GM19455 (cell line): ENCODE measurements at regions not wholly inside any gene's neighbourhood (a gene's known extent, or its start where the extent isn't known, plus 50 kb on each side); places are given as distances from the start of the nearest gene placed in this dataset.

Experiments used
- ATAC-seq: cut with Tn5 transposase; IDR thresholded peaks from one replicate; pipeline ENCODE4 v1.9.1; 2021; ENCODE audit not compliant: unreplicated experiment

- no peak for ATAC-seq
These were observed 165.2 kb downstream of the ZPLD1 start for GRCh38 chr3:102599819-102600576.

DNA sequence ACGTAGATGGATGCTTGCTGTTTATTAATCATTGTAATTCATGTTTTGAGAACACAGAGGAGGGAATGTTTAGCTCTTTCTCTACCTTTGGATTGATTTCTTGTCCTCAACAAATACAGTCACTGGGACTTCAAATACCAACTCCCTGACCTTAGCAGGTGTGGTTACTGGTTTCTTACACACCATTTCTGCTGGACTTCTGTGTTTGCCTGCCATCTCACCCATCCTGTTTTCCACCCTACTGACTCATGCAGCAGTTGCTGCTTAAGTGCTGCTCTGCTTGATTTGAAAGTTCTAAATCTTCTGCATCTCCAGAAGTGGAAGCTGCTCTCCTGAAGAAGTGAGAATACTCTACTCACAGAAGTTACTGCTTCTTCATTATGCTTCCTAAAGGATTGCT is 170.3 kb downstream of the ZPLD1 start:
- ATAC-seq: no peak

- ATAC-seq: no peak
These were observed 174.1 kb downstream of the ZPLD1 start for GRCh38 chr3:102608875-102609274.

DNA sequence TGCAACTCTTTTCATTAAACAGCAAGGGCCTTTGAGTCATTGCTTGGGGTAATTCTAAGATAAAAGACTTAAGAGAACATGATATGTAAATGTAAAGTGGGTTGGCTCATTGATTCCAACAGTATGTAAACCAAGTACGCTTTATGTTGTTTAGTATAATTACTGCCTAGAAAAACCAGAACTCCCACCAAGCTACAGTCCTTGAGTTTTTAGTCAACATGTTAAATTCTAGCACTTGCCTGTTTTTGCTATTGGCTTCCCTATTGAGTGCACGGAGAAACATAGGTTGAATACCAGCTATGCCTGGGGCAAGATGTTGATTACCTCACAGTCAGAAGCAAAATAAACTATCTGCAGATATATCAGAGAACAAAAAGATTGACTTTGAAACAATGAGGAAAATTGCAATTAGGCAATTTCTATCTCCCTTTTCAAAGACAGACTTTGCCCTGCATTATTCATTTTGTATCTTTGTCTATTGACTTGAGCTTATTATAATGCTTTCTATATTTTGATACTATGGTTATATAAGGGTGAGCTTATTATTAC is 179.3 kb downstream of the ZPLD1 start:
- no peak for ATAC-seq

- ATAC-seq: no peak
These were observed 179.8 kb downstream of the ZPLD1 start for GRCh38 chr3:102614585-102614984.

DNA sequence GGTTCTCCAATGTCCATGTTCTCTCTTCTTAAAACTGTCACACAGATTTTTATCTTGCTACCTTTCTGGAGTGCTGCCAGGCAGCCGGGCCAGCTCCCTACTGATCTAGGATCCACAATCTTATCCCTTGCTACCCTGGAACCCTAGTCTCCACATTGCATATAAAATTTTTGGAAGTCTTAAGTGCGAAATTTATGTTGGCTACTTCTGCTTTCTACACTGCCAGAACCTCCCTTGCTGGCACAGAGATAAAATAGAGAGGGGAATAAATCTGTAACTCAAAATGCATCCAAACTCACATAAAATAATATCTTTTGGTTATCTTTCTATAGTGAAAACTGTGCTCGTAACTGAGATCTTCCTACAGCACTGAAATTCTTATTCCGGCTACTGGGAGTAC is 182.6 kb downstream of the ZPLD1 start:
- ATAC-seq: no peak

DNA sequence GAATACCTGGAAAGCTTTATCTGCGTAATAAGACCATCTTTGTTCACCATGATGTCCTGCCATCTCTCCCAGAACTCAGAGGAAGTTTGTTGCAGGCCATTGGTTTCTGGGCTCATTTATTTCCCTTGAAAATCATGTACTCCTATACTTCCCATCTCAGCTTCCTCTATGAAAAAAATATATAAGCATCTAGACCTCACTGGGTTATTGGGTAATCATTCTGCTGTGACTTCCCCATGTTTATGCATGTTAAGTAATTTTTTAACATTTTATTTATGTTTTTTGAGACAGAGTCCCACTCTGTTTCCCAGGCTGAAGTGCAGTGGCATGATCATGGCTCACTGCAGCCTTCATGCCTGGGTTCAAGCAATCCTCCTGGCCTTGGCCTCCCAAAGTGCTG is 184.5 kb downstream of the ZPLD1 start:
- no peak for ATAC-seq

- ATAC-seq: no peak
These were observed 195.1 kb downstream of the ZPLD1 start for GRCh38 chr3:102629943-102630342.

- no peak for ATAC-seq
These were observed 195.7 kb downstream of the ZPLD1 start for GRCh38 chr3:102630531-102630930.

DNA sequence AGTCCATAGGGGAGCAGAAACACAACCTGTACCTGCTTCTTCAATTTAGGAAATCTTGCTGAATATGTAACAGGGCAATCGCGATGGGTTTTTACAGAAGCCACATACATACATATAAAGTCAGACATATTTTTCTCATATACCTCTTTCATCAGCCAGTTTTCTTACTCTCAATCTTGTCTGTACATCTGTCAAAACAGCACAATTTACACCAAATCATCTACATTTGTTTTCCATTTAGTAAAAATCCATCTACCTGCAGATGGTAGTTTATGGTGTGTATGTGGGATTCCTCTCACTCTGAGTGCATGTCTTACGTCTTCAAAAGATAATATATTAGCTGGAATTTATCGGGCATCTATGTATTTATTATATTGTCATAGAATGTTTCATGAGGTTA is 208.7 kb downstream of the ZPLD1 start:
- ATAC-seq: no peak

- ATAC-seq: no peak
These were observed 211.7 kb downstream of the ZPLD1 start for GRCh38 chr3:102646557-102646956.

DNA sequence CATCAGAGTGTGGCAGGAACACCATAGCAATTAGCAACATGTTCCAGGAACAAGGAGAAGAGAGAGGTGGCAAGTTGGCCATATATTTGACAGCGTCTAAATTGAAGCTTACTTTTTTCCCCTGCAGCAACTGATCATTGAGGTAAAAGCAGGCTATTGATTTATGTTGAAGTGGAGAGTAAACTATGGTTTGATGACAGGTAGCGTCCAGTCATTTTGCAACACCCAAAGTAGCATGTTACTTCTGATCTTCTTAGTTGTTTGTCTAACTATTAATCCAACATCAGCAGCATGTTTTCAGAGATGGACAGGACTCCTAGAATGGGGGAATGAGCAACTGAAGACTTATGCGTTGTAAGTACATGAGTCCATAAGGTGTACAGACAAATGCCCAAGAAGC is 225.8 kb downstream of the ZPLD1 start:
- no peak for ATAC-seq

DNA sequence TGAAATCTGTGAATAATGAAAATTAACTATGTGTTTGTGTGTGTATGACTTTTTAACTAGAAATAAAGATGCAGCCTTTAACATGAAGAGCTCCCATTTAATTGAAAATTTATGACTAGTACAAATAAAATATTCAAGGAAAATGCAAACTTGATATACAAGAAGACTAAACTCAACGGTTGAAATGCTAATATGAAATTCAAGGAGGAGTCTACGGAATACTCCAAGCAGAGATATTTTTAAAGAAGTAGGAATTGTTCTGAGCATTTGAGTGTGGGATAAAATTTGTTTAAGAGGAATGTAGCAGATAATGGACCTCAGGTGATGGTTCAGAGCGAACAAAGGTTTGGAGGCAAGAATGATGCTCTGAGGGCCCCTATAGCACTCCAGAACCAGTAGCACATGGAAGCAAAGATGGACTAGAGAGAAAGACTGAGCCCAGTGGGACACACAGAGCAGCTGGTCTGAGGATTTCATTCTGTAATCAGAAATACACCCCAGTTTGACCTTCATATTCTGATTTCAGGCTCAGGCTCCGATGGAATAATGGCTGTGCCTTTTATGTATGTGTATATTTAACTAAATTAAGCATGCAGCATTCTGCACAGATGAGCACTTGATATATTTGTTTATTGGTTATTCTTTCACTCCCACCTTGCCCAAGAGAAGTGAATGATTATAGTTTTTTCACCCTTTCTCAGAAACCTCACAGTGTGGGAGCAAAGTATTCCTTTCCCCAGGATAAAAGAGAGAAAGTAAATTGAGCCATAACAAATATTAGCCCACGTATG is 227.1 kb downstream of the ZPLD1 start:
- ATAC-seq: no peak

GRCh38 chr3:102662498-102662772 is 227.6 kb downstream of the ZPLD1 start:
- ATAC-seq: no peak

DNA sequence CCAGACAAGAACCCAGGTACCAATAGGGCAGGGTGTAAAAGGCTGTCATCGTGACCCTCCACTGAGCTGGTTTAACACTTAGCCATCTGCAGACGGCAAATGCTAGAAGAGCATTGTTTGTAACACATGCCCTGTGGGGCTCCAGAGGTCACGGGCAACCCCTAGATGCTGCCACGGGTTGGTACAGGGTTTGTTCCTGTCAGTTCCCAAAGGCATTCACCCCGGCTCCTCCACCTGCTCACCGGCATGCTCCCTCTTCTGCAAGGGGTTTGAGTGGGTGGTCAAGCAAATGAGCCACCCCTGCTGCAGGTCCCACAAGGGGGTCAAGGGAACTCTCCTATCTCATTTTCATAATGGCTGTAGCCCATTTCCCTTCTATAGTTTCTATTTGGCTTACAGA is 229.3 kb downstream of the ZPLD1 start:
- ATAC-seq: no peak

DNA sequence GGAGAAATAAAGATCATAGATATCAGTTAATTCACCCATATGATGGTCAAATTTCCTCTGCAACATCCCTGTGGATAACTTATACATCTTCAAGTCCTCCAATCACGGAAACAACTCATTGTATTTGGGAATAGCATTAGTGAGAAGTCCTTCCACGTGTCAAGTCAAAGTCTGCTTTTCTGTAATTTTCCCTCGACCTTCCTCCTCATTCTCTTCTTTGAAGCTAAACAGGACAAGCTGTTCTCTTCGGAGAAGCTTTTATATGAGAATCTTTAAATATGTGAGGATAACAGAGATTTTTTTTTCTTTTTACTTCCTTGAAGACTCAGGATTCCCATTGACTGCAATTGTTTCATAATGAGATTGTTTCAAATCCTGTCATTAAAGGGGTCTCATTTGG is 230.4 kb downstream of the ZPLD1 start:
- no peak for ATAC-seq

DNA sequence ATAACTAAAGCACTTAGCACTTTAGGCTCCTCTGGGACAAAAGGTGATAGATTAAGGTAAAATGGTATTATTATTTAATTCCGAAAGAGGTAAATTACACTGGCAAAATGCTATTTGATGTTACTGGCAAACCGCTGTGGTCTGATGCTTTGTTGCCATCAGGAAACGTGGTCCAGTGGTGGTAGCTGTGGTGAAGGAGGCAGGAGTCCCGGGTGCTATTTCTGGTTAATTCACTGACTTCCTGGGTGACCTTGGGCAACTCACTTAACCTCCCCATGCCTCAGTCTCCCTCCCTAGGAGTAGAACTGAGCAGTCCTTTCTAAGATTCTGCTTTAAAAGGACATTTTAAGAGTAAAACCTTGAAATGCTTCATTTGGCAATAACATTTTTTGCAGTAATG is 233.4 kb downstream of the ZPLD1 start:
- ATAC-seq: no peak

GRCh38 chr3:102670986-102671385 is 236.2 kb downstream of the ZPLD1 start:
- no peak for ATAC-seq

DNA sequence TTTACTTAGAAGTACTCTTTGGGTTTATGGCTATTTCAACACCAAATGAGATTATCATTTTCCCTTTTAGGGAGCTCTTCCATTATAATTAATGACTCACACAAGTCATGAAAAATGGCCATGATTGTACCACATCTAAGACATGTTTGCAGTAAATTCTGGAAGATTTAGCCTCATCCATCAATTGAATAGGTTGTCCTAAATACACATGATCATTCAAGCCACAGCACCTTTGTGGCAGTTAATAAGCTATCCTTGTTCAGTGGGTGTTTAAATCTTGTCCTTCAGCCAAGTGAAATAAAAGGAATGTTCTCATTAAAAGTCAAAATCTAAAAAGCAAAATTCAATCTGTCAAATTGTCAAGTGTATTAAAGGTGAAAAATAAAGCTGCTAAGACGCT is 237.5 kb downstream of the ZPLD1 start:
- no peak for ATAC-seq

- peak; percentile 79 for ATAC-seq
These were observed 238.7 kb downstream of the ZPLD1 start for GRCh38 chr3:102673271-102674115.

DNA sequence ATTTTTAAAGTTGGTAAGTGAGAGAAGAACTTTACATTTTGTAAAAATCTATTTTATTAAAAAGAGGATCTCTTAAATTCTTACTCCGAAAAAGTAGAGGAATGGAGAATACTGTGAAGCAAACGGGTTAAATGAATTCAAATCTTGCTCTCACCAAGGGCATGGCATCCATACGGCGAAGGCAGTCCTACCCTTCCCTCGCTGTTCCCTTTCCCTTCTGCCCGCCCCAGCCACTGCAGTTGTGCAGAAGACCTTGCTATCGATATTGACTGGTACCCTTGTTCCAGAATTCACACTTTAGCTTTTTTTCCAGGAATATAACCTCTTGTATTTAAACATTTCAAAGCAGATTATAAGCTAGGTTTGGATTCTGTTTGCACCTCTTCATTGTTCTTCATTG is 239.5 kb downstream of the ZPLD1 start:
- no peak for ATAC-seq

DNA sequence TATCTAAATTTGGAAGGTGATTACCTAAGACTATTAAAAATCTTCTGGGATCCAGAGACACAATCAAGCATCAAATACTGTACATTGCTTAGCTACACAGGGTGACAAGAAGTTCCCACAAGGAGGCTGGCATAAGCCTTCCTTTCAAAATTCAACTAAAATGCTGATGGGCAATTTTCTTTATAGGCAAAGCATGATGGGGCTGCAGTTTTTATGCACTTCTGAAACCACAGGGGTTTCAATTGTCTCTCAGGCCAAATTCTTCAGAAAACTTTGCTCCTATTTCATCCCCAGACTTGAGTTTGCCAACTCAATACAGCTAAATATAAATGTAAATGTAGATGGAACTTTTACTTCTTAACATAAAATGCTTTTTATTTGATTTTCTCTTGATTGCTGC is 241.6 kb downstream of the ZPLD1 start:
- no peak for ATAC-seq
